ENCODE measurements at regions not wholly inside any gene's neighbourhood (a gene's known extent, or its start where the extent isn't known, plus 50 kb on each side); places are given as distances from the start of the nearest gene placed in this dataset.
"Not testable (repeated sequence)": the region's sequence is repeated elsewhere in the genome, so short reads cannot be mapped to it uniquely, and the experiment has no call there.

GRCh38 chr3:192968901-192969300, 51.2 kb upstream of the MB21D2 start:
- H3K27me3 ChIP-seq (ENCODE audit: insufficient read depth); ATAC-seq; H3K27me3 Mint-ChIP-seq (ENCODE audit: insufficient read depth, low read depth, poor library complexity); H3K9me2 ChIP-seq (ENCODE audit: insufficient read depth); H3K4me1 ChIP-seq (ENCODE audit: insufficient read depth); H3K4me1 Mint-ChIP-seq; H4K20me1 ChIP-seq (replicated peaks; ENCODE audit: insufficient read depth); H3K27ac Mint-ChIP-seq; H3K36me3 ChIP-seq (ENCODE audit: insufficient read depth); H3K4me2 ChIP-seq; H3K79me2 ChIP-seq (replicated peaks; ENCODE audit: insufficient read depth); H3K4me3 ChIP-seq; H3F3A ChIP-seq (replicated peaks; ENCODE audit: low read depth); DNase-seq (ENCODE audit: low spot score); H3K27ac ChIP-seq (ENCODE audit: low read depth); H3K4me3 Mint-ChIP-seq; H2AFZ ChIP-seq: not testable (repeated sequence)
- Mint-ChIP-seq H3K36me3 (ENCODE audit: low read depth) (peaks cover 22% of the 10 kb centered on the region), H3K9me3 (peaks cover 19% of the 10 kb centered on the region)

- Histone ChIP-seq H3K4me2 (no peak overlapping the region), H3K27ac (ENCODE audit: low read depth) (no peak overlapping the region), H3F3A (replicated peaks; ENCODE audit: low read depth) (0 out of 2 replicates have a peak, but pooled peaks cover 2% of the 10 kb centered on the region), H3K36me3 (ENCODE audit: insufficient read depth) (no peaks in the 10 kb centered on the region), H2AFZ (no peak overlapping the region), H3K27me3 (ENCODE audit: insufficient read depth) (no peaks in the 10 kb centered on the region), H3K79me2 (replicated peaks; ENCODE audit: insufficient read depth) (no peaks in the 10 kb centered on the region), H3K4me3 (no peak overlapping the region), H4K20me1 (replicated peaks; ENCODE audit: insufficient read depth) (no peaks in the 10 kb centered on the region; the same call in 1 of the 2 replicates), H3K4me1 (ENCODE audit: insufficient read depth) (no peaks in the 10 kb centered on the region), H3K9me2 (ENCODE audit: insufficient read depth) (no peaks in the 10 kb centered on the region)
- DNase-seq (ENCODE audit: low spot score) (no peak), ATAC-seq (no peak)
- Mint-ChIP-seq H3K4me1 (no peaks in the 10 kb centered on the region), H3K27ac (no peak overlapping the region), H3K36me3 (ENCODE audit: low read depth) (no peaks in the 10 kb centered on the region), H3K27me3 (ENCODE audit: insufficient read depth, low read depth, poor library complexity) (no peaks in the 10 kb centered on the region), H3K9me3 (no peaks in the 10 kb centered on the region), H3K4me3 (no peak overlapping the region)
- TF ChIP-seq REST (IDR thresholded peaks at IDR 0.05; ENCODE audit: unreplicated experiment), result no peak
- no peak for TF ChIP-seq CREB1 (CRISPR knock-in tag; IDR thresholded peaks at IDR 0.05; ENCODE audit: low read depth)
- no peak for TF ChIP-seq CTCF (conservative IDR thresholded peaks at IDR 0.05; ENCODE audit: low read depth in 2 of 2)
- no peak for TF ChIP-seq EZH2phosphoT487 (IDR thresholded peaks at IDR 0.05; ENCODE audit: unreplicated experiment)
- no peak for TF ChIP-seq STAT1 (IDR thresholded peaks at IDR 0.05; ENCODE audit: unreplicated experiment)
- TF ChIP-seq NANOG (IDR thresholded peaks at IDR 0.05; ENCODE audit: borderline replicate concordance), result no peak
- TF ChIP-seq ETS1 (IDR thresholded peaks at IDR 0.05), result no peak
- TF ChIP-seq ZNF114 (CRISPR knock-in tag; IDR thresholded peaks at IDR 0.05), result no peak
- TF ChIP-seq EZH2 (IDR thresholded peaks at IDR 0.05; ENCODE audit: low read depth, unreplicated experiment), result no peak
- no peak for TF ChIP-seq ZNF331 (CRISPR knock-in tag; IDR thresholded peaks at IDR 0.05; ENCODE audit: low read depth)
Measured at GRCh38 chr3:192980632-192981031, 63.0 kb upstream of the MB21D2 start.
